ENCODE measurements at regions not wholly inside any gene's neighbourhood (a gene's known extent, or its start where the extent isn't known, plus 50 kb on each side); places are given as distances from the start of the nearest gene placed in this dataset.
"Not testable (repeated sequence)": the region's sequence is repeated elsewhere in the genome, so short reads cannot be mapped to it uniquely, and the experiment has no call there.

DNA sequence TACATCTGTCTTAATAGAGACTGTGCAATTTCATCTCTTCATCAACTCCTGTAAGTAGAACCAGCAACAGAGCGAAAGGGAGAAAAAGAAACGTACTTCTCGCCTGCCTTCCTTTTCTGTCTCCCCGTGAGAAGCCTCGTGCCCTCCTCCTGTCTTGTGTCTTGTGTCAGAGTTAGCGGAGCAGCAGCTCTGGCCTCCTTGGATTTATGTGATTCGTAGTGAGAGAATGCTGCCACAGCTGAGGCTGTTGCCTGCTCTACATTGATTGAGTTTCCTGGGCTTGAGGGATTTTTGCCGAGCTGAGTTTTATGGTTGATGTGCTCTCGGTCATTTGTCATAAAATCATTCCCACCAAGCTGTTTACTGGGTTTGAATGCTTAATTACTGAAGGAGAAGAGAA, 579.1 kb upstream of the RBFOX1 start:
- H3K36me3 Mint-ChIP-seq (ENCODE audit: insufficient read depth, unreplicated experiment): no peaks in the 10 kb centered on the region
- CTCF ChIA-PET: no interaction called here
- no TSS peak for BruUV-seq (replicated peaks)
- no peaks in the 10 kb centered on the region for H3K4me1 Mint-ChIP-seq (ENCODE audit: low read depth, unreplicated experiment)
- intact Hi-C loops (cut with micrococcal nuclease; ENCODE audit: unreplicated experiment): no loop called here
- no peak for DNase-seq
- TF ChIP-seq, protein P1, sequence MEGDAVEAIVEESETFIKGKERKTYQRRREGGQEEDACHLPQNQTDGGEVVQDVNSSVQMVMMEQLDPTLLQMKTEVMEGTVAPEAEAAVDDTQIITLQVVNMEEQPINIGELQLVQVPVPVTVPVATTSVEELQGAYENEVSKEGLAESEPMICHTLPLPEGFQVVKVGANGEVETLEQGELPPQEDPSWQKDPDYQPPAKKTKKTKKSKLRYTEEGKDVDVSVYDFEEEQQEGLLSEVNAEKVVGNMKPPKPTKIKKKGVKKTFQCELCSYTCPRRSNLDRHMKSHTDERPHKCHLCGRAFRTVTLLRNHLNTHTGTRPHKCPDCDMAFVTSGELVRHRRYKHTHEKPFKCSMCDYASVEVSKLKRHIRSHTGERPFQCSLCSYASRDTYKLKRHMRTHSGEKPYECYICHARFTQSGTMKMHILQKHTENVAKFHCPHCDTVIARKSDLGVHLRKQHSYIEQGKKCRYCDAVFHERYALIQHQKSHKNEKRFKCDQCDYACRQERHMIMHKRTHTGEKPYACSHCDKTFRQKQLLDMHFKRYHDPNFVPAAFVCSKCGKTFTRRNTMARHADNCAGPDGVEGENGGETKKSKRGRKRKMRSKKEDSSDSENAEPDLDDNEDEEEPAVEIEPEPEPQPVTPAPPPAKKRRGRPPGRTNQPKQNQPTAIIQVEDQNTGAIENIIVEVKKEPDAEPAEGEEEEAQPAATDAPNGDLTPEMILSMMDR (IDR thresholded peaks at IDR 0.05; ENCODE audit: unreplicated experiment): no peak
- no peaks in the 10 kb centered on the region for H3K27me3 Mint-ChIP-seq (ENCODE audit: unreplicated experiment)
- H3K27ac Mint-ChIP-seq (ENCODE audit: unreplicated experiment): no peak overlapping the region
- H3K4me3 Mint-ChIP-seq (ENCODE audit: low read depth, unreplicated experiment): no peak overlapping the region
- H3K9me3 Mint-ChIP-seq (ENCODE audit: low read depth, unreplicated experiment): peaks cover 17% of the 10 kb centered on the region

DNA sequence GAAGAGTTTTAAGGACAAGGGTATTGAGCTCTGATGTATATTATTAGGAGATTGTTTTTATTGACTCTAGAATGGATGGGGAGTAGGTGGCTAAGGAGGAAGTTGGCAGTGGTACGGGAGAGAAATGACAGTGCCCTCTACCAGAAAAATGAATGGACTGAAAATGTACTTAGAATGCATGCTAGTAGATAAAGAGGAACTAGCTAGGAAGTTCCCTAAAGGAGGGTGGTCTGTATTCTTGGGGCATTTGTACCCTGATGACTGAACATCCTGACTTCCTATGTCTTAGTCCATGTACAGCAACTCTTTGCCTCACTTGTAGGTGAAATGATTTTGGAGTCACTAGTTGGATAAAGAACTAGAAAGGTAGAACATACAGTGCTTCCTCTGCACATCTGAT, 581.5 kb upstream of the RBFOX1 start:
- no peaks in the 10 kb centered on the region for H3K27me3 Mint-ChIP-seq (ENCODE audit: unreplicated experiment)
- TF ChIP-seq, protein P1 (IDR thresholded peaks at IDR 0.05; ENCODE audit: unreplicated experiment): no peak
- no peaks in the 10 kb centered on the region for H3K4me1 Mint-ChIP-seq (ENCODE audit: low read depth, unreplicated experiment)

DNA sequence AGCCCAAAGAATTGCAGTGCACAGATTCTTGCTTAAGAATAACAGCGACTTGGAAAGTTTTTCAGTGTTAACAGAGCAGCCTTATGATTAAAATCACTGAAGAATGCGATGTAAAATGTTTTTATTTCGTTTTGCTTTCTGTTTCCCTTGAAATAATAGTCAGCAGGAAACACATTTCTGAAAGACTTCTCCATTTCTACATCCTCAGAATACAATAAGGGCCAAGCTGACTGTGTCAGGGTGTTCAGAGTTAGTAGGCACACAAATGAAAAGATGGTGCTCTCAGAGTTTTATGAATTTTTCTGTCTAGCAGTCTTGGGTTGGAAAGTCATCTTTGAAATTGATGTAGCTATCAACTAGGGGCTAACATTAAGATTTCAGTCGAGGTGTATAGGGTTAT, 582.9 kb upstream of the RBFOX1 start:
- no peak for DNase-seq
- no TSS peak for BruUV-seq (replicated peaks)
- Mint-ChIP-seq H3K36me3 (ENCODE audit: insufficient read depth, unreplicated experiment) (no peaks in the 10 kb centered on the region), H3K27ac (ENCODE audit: unreplicated experiment) (no peak overlapping the region), H3K27me3 (ENCODE audit: unreplicated experiment) (no peaks in the 10 kb centered on the region), H3K4me3 (ENCODE audit: low read depth, unreplicated experiment) (no peak overlapping the region), H3K9me3 (ENCODE audit: low read depth, unreplicated experiment) (peaks cover 16% of the 10 kb centered on the region), H3K4me1 (ENCODE audit: low read depth, unreplicated experiment) (no peaks in the 10 kb centered on the region)
- intact Hi-C loops (cut with micrococcal nuclease; ENCODE audit: unreplicated experiment): no loop called here
- TF ChIP-seq, protein P1 (IDR thresholded peaks at IDR 0.05; ENCODE audit: unreplicated experiment): no peak
- CTCF ChIA-PET: no interaction called here

More for the DNA sequence above, 581.5 kb upstream of the RBFOX1 start:
- DNase-seq: no peak
- Mint-ChIP-seq H3K4me3 (ENCODE audit: low read depth, unreplicated experiment) (no peak overlapping the region), H3K9me3 (ENCODE audit: low read depth, unreplicated experiment) (peaks cover 16% of the 10 kb centered on the region), H3K36me3 (ENCODE audit: insufficient read depth, unreplicated experiment) (no peaks in the 10 kb centered on the region), H3K27ac (ENCODE audit: unreplicated experiment) (no peak overlapping the region)
- BruUV-seq (replicated peaks): no TSS peak
- intact Hi-C loops (cut with micrococcal nuclease; ENCODE audit: unreplicated experiment): no loop called here
- CTCF ChIA-PET: no interaction called here

DNA sequence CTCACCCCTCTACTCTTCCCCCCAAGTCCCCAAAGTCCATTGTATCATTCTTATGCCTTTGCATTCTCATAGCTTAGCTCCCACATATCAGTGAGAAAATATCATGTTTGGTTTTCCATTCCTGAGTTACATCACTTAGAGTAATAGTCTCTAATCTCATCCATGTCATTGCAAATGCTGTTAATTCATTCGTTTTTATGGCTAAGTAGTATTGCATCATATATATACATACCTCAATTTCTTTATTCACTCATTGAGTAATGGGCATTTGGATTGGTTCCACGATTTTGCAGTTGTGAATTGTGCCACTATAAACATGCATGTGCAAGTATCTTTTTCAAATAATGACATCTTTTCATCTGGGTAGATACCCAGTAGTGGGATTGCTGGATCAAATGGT, 596.3 kb upstream of the RBFOX1 start:
- H3K4me3 Mint-ChIP-seq (ENCODE audit: low read depth, unreplicated experiment); H3K4me1 Mint-ChIP-seq (ENCODE audit: low read depth, unreplicated experiment); H3K36me3 Mint-ChIP-seq (ENCODE audit: insufficient read depth, unreplicated experiment); CTCF ChIA-PET; intact Hi-C loops (cut with micrococcal nuclease; ENCODE audit: unreplicated experiment); H3K27ac Mint-ChIP-seq (ENCODE audit: unreplicated experiment); BruUV-seq (replicated peaks); DNase-seq; H3K27me3 Mint-ChIP-seq (ENCODE audit: unreplicated experiment): not testable (repeated sequence)
- H3K9me3 Mint-ChIP-seq (ENCODE audit: low read depth, unreplicated experiment): peaks cover 19% of the 10 kb centered on the region

DNA sequence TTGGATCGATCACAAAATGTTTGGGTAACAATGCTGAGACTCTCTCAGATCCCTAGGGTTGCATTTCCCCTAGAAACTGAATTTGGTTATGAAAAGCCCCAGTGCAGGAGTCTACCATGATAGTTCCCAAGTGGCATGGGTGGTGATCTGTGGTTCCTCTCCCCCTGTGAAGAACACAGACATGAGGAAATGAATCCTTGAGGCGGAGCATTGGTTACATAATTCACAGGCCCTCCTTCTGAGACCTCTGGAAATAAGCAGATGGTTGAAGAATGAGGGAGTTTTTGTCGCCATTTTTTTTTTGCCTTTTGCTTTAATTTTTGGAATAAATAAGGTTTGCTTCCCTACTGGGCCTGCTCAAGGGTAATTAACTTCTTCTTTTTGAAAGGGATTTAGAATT, 597.0 kb upstream of the RBFOX1 start:
- DNase-seq: no peak
- TF ChIP-seq, protein P1 (IDR thresholded peaks at IDR 0.05; ENCODE audit: unreplicated experiment): no peak
- BruUV-seq (replicated peaks): no TSS peak
- Mint-ChIP-seq H3K27me3 (ENCODE audit: unreplicated experiment) (no peaks in the 10 kb centered on the region), H3K27ac (ENCODE audit: unreplicated experiment) (no peak overlapping the region), H3K36me3 (ENCODE audit: insufficient read depth, unreplicated experiment) (no peaks in the 10 kb centered on the region), H3K4me3 (ENCODE audit: low read depth, unreplicated experiment) (no peak overlapping the region), H3K9me3 (ENCODE audit: low read depth, unreplicated experiment) (peaks cover 17% of the 10 kb centered on the region), H3K4me1 (ENCODE audit: low read depth, unreplicated experiment) (no peaks in the 10 kb centered on the region)
- CTCF ChIA-PET: no interaction called here
- intact Hi-C loops (cut with micrococcal nuclease; ENCODE audit: unreplicated experiment): no loop called here

All from Calu3 (cell line).